ENCODE measurements at regions not wholly inside any gene's neighbourhood (a gene's known extent, or its start where the extent isn't known, plus 50 kb on each side); places are given as distances from the start of the nearest gene placed in this dataset.
"Not testable (repeated sequence)": the region's sequence is repeated elsewhere in the genome, so short reads cannot be mapped to it uniquely, and the experiment has no call there.

DNA sequence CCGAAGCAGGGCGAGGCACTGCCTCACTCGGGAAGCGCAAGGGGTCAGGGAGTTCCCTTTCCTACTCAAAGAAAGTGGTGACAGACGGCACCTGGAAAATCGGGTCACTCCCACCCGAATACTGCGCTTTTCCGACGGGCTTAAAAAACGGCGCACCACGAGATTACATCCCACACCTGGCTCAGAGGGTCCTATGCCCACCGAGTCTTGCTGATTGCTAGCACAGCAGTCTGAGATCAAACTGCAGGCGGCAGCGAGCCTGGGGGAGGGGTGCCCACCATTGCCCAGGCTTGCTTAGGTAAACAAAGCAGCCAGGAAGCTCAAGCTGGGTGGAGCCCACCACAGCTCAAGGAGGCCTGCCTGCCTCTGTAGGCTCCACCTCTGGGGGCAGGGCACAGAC is 549.4 kb downstream of the KIF20B start:
- not testable (repeated sequence) for DNase-seq (ENCODE audit: low read depth in 2 of 2)

DNA sequence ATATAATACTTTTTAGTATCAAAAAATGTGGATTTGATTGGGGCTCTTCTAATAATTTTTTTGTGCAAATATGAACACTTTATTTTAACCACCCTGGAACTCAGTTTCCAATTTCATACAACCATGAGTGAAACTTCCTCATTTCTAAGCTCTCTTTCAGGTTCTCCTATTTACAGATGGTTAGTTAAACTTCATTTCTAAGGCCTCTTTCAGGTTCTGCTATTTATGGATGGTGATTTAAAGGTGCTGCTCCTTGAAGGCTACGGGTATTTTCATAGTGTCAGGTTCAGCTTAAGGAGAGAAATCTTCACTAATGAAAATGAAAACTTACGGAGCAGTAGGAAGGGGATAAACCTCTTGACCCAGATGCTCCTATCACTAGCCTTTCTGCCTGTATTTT is 568.3 kb downstream of the KIF20B start:
- DNase-seq (ENCODE audit: low read depth in 2 of 2), result no peak

- DNase-seq (ENCODE audit: low read depth in 2 of 2), result no peak
Measured at GRCh38 chr10:90274721-90275468, 573.5 kb downstream of the KIF20B start.

GRCh38 chr10:90276894-90277475 is 575.6 kb downstream of the KIF20B start:
- no peak for DNase-seq (ENCODE audit: low read depth in 2 of 2)

DNA sequence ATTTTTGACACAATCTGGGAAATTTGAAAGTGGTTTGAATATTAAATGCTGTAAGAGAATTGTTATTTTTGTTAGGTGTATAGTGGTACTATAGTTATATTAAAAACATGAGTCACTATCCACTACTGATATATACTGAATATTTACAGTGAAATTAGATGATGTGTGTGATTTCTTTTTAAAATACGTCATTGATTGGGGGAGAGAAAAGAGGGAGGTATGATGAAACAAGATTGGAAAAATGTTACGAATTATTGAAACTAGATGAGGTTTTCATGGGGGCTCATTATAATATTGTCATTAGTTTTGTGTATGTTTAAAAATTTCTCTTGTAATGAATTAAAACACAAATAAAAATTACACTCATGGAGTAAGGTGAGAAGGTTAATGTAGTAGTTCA is 571.4 kb downstream of the HTR7 start:
- no peak for DNase-seq (ENCODE audit: low read depth in 2 of 2)

- no peak for DNase-seq (ENCODE audit: low read depth in 2 of 2)
Measured at GRCh38 chr10:90286941-90287340, 570.9 kb downstream of the HTR7 start.

- no peak for DNase-seq (ENCODE audit: low read depth in 2 of 2)
Measured at GRCh38 chr10:90288391-90288933, 569.4 kb downstream of the HTR7 start.

GRCh38 chr10:90289037-90289436 is 568.8 kb downstream of the HTR7 start:
- no peak for DNase-seq (ENCODE audit: low read depth in 2 of 2)

DNA sequence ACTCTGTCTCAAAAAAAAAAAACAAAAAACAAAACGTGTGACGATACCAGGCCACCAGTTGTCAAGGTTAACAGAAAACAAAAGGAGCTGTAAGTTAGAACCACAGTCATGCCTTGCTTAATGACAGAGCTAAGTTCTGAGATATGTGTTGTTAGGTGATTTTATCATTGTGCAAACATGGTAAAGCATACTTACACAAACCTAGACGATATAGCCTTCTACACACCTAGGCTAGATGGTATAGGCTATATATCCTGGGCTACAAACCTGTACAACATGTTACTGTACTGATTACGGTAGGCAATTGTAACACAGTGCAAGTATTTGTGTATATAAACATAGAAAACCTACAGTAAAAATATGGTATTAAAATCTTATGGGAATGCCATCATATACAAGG is 564.2 kb downstream of the HTR7 start:
- no peak for DNase-seq (ENCODE audit: low read depth in 2 of 2)

DNA sequence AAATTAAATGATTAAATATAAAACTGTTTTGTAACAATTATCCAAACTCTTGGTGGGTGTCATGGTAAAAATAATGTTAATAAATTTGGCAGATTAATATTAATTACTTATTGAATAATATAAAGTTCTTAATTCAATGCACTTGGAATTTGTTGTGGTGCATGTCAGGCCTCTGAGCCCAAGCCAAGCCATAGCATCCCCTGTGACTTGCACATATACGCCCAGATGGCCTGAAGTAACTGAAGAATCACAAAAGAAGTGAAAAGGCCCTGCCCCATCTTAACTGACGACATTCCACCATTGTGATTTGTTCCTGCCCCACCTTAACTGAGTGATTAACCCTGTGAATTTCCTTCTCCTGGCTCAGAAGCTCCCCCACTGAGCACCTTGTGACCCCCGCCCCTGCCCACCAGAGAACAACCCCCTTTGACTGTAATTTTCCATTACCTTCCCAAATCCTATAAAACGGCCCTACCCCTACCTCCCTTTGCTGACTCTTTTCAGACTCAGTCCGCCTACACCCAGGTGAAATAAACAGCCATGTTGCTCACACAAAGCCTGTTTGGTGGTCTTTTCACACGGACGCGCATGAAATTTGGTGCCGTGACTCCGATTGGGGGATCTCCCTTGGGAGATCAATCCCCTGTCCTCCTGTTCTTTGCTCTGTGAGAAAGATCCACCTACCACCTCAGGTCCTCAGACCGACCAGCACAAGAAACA is 562.9 kb downstream of the HTR7 start:
- not testable (repeated sequence) for DNase-seq (ENCODE audit: low read depth in 2 of 2)

DNA sequence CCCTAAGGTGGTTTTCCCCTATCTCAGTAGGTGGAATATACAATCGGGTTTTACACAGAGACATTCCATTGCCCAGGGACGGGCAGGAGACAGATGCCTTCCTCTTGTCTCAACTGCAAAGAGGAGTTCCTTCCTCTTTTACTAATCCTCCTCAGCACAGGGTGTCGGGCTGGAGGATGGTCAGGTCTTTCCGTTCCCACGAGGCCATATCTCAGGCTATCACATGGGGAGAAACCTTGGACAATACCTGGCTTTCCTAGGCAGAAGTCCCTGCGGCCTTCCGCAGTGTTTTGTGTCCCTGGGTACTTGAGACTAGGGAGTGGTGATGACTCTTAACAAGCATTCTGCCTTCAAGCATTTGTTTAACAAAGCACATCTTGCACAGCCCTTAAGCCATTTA is 555.8 kb downstream of the HTR7 start:
- not testable (repeated sequence) for DNase-seq (ENCODE audit: low read depth in 2 of 2)

DNA sequence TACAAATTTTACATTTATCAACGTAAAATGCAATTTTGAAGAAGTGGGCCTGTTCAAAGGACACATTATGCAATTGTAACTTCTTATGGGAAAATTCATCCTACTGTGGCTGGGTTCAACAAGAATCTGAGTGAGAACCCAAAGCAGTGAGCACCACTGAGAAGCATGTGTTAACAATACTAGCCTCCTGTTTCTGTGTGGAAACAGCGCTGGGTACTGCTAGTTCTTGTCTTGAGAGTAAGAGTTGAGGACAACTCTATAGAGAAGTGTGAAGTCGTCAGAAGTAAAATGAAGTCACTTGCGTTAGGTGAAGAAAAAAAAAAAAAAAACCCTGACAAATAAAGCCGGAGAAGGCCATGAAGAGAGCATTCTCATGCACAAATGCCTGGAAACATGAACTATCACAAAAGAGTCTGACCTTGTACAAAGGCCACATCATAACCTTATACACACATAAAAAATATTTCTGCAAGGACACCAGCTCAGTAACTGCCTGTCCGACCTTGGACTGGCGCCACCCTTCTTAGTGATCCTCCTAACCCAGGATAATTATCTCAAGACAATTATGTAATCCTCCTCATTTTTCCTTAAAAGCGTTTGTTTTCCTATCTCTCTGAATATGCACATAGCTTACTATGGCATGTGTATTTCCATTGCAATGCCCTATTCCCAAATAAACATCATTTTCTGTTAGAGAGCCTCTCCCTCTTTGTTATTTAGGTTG is 554.9 kb downstream of the HTR7 start:
- DNase-seq (ENCODE audit: low read depth in 2 of 2), result no peak

DNA sequence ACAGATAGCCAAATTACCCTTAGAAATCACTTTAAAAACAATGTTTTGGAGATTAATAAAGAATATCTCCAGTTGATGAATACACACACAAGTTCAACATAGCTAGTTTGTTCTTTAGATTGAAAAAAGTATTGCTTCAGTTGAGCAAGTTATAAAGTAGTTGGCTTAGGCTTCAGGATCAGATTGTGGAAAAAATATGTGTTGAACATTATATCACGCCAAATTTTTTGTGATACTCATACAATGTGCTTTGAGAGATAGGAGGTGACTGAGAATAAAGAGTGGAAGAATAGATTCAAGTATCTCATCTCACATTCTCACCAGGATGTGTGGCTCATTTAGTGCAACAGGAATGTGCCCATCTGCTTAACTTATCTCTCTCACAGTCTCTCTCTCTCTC is 553.3 kb downstream of the HTR7 start:
- no peak for DNase-seq (ENCODE audit: low read depth in 2 of 2)

- no peak for DNase-seq (ENCODE audit: low read depth in 2 of 2)
Measured at GRCh38 chr10:90306187-90306586, 551.7 kb downstream of the HTR7 start.

DNA sequence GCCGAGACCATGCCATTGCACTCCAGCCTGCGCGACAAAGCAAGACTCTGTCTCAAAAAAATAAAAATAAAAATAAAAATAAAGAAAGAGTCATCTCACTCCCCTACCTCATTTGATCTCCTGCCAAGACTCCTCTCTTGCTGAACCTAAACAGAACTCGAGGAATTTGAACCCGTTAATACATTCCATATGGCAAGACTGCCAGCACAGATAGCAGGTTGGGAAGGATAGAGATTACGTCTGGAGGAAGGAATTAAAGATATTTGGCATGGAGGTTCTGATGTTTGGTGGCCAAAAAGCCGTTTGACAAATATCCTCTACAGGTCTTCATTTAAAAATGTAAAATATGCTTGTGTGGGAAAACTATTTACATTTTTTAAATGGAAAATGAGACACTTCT is 549.6 kb downstream of the HTR7 start:
- no peak for DNase-seq (ENCODE audit: low read depth in 2 of 2)

DNA sequence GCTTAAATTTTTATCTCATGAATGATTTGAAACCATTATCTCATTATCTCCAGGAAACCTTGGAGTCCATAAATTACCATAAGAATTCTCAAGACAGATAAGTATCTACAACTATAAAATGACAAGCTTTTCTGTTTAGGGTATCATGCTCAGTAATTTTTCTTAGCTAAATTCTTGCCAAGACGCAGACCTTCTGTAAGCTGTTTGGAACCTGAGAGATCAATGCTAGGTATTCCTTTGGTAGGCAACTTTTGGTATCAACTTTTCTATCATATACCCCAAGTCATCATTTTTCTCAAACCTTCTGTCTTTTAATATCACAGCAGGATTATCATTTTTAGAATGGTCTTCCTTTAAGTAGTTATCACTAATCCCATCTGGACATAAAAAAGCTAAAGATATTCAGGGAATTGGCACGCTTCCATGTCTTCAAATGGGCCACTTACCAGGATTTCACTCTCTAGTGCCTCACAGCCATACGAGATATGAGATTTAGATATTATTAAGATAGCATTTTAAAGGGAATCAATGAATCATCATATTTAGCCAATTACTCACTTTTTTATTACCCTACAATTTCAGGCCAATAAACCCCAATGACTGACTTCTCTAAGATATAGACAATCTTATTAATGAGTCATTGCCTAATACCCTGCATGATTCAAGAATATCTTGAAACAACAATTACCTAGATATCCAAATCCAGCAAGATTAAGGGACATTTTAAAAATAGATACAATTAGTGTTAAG is 544.1 kb downstream of the HTR7 start:
- no peak for DNase-seq (ENCODE audit: low read depth in 2 of 2)

GRCh38 chr10:90314718-90315117 is 543.1 kb downstream of the HTR7 start:
- no peak for DNase-seq (ENCODE audit: low read depth in 2 of 2)

DNA sequence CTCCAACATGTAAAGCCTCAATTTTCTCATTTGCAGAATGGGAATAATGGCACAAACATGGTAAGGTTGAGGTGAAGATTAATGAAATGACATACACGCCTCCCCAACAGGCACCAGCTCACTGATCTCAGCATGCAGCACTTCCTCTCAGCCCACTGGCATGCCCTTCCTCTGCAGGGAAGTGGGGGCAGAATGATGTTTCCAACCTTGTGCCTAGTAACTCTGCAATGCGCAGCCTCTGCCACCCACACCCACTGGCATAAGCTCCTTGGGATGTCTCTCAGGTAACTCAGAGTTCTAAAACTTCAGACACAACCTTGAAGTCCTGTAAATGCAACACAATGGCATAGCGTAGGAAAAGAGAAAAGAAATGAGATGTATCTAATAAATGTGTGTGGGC is 540.7 kb downstream of the HTR7 start:
- DNase-seq (ENCODE audit: low read depth in 2 of 2), result no peak

DNA sequence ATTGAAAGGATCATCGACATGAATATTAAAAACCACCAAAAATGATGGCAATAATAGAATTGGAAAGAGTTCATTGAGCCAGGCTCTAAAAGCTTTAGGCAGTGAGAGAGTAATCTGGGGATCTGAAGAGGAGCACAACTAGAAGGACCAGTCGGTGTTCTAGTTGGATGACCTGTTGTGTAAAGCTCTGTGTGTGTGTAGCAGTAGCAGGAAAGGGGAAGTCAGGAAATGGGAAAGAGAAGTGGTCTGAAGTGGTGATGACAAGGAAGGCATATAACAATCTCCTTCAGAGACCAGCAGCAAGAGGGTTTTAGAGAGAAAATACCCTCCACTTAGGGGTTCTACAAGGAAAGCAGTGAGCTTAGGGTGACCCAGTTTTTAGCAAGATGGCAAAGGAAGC is 539.2 kb downstream of the HTR7 start:
- DNase-seq (ENCODE audit: low read depth in 2 of 2), result no peak

- no peak for DNase-seq (ENCODE audit: low read depth in 2 of 2)
Measured at GRCh38 chr10:90319188-90319914, 538.5 kb downstream of the HTR7 start.

Data from stimulated activated CD8-positive, alpha-beta memory T cell treated with anti-CD3 and anti-CD28 coated beads, Interleukin-15, amount 100 ng/mL, for 48 hours (primary cell).